Activated naive CD4-positive, alpha-beta T cell treated with anti-CD3 and anti-CD28 coated beads, Interleukin-2, amount 10 ng/mL, durations not matched to agents 7 days and 5 days (primary cell): ENCODE measurements at regions not wholly inside any gene's neighbourhood (a gene's known extent, or its start where the extent isn't known, plus 50 kb on each side); places are given as distances from the start of the nearest gene placed in this dataset.

ENCODE experiments used
- CTCF ChIA-PET: fragments of 350-600 bp; sonication (Branson Sonifier 250); formaldehyde crosslinking; loops from one replicate; lab custom pipeline; 2021; ENCODE audit warnings: antibody characterized with exemption; lab: Charles Lee
- DNase-seq: peaks from one replicate; pipeline ENCODE4 v3.0.0-alpha.2; 2020
- H3K27ac Mint-ChIP-seq: one replicate; pipeline ENCODE4 v1.8.0; 2021; ENCODE audit warnings: mild to moderate bottlenecking, moderate library complexity, mixed read lengths
- H3K27me3 Mint-ChIP-seq: one replicate; pipeline ENCODE4 v1.8.0; 2021; ENCODE audit warnings: mild to moderate bottlenecking, mixed read lengths
- H3K36me3 Mint-ChIP-seq: one replicate; pipeline ENCODE4 v1.8.0; 2021; ENCODE audit warnings: mixed read lengths
- H3K4me1 Mint-ChIP-seq: one replicate; pipeline ENCODE4 v1.8.0; 2021; ENCODE audit warnings: mixed read lengths
- H3K4me3 Mint-ChIP-seq: one replicate; pipeline ENCODE4 v1.8.0; 2021; ENCODE audit warnings: mild to moderate bottlenecking, moderate library complexity, mixed read lengths
- H3K9me3 Mint-ChIP-seq: one replicate; pipeline ENCODE4 v1.8.0; 2021; ENCODE audit warnings: mixed read lengths

DNA sequence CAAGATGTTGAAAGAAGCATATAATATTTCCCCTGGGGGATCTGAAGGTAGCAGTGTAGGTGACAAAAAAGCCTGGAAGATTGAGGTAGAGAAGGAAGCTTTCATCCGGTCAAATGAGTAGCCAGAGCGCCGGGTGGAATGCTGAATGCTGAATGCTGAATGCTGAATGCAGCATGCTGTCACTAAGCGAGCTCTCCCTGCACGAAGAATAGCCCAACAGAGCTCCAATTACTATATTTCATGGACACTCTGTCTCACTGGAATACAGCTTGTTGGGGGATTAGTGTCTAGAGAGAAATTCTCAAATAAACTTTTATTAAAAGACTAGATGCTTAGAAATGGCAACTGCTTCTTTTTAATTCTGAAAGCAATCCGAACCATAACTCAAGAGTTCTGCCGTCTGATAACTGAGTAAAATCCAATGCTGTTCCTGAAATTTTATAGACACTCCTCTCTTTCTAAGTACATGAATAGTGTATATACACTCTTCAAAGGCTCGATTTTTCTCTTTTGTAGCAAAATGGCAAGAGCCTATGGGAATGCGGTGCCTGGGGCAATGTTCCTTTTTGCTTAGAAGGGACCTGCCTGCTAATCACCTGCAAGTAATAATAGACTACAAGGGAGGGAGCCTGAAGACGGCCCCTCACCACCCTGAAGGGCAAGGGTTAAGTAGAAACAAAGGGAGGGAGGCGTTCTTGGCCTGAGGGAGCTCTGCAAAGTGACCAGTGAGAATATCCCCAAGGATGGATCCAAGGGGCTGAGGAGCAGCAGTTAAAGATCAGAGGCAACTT is 203.7 kb upstream of the ESRRG start:
- Mint-ChIP-seq H3K4me3 (no peak overlapping the region), H3K9me3 (peaks cover 9% of the 10 kb centered on the region), H3K27me3 (no peaks in the 10 kb centered on the region), H3K36me3 (no peaks in the 10 kb centered on the region), H3K27ac (no peak overlapping the region), H3K4me1 (no peaks in the 10 kb centered on the region)
- DNase-seq: no peak
- CTCF ChIA-PET: no interaction called here

DNA sequence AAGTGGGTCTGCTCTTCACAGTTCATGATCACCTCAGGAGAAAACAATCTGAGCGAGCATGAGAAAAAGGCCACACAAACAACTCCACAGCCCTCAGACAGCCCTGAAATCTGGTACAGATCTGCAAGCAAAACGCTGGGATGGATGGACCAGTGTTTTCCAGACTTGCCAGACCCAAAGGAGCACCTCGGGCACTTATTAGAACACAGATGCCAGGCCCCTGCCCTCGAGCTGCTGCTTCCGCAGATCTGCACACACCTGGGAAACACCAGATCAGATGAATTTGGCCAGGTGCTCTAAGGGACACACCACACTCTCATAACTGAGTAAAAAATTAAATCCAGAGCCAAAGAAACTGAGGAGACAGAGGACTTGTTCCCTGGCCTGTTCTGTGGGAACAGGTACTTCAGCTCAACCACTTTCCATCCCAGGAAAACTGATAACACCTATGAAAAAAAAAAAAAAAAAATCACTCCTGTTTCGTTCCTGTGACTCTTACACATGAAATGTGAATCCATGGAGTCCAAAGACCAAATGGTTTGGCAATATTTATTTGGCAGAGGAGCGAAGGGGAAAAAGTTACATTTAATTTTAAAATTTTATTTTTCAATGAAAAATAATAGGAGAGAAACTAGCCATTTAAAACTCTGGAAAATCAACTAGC is 202.9 kb upstream of the ESRRG start:
- H3K4me1 Mint-ChIP-seq: no peaks in the 10 kb centered on the region
- no peak overlapping the region for H3K4me3 Mint-ChIP-seq
- H3K27ac Mint-ChIP-seq: no peak overlapping the region
- H3K9me3 Mint-ChIP-seq: peaks cover 9% of the 10 kb centered on the region
- no peaks in the 10 kb centered on the region for H3K27me3 Mint-ChIP-seq
- H3K36me3 Mint-ChIP-seq: no peaks in the 10 kb centered on the region
- CTCF ChIA-PET: no interaction called here
- DNase-seq: no peak

- DNase-seq: no peak
- CTCF ChIA-PET: no interaction called here
- no peak overlapping the region for H3K27ac Mint-ChIP-seq
- H3K4me3 Mint-ChIP-seq: no peak overlapping the region
- H3K9me3 Mint-ChIP-seq: peaks cover 9% of the 10 kb centered on the region
- no peaks in the 10 kb centered on the region for H3K27me3 Mint-ChIP-seq
- no peaks in the 10 kb centered on the region for H3K4me1 Mint-ChIP-seq
- H3K36me3 Mint-ChIP-seq: no peaks in the 10 kb centered on the region
Measured at GRCh38 chr1:216924732-216925131, 201.5 kb upstream of the ESRRG start.

DNA sequence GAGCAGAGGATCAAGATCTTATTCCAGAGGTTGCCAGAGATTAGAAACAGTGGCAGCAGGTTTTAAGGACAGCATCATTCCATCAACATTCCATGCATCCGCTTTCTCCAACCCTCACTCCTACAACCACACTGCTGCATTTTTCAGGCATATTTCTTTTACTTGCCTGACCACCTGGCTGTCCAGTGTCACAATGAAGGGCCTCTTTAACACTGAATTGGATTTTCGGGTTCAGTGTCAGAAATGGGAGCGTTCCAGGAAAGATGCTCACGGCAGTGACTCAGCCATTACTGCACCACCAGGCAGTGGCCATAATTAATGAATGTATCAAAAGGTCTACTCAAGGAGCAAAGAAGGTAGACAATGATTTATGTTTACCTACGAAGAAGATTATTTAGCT is 200.4 kb upstream of the ESRRG start:
- H3K9me3 Mint-ChIP-seq: peaks cover 9% of the 10 kb centered on the region
- no peaks in the 10 kb centered on the region for H3K27me3 Mint-ChIP-seq
- CTCF ChIA-PET: interaction anchor here (0.6 kb wide), 1 partner anchor 112 kb away, joined by 3 read pairs; no protein-coding TSS in a partner anchor
- DNase-seq: no peak
- no peaks in the 10 kb centered on the region for H3K36me3 Mint-ChIP-seq
- H3K4me1 Mint-ChIP-seq: no peaks in the 10 kb centered on the region
- no peak overlapping the region for H3K4me3 Mint-ChIP-seq
- H3K27ac Mint-ChIP-seq: no peak overlapping the region

GRCh38 chr1:216922406-216922805 is 199.2 kb upstream of the ESRRG start:
- no peak for DNase-seq
- H3K27me3 Mint-ChIP-seq: no peaks in the 10 kb centered on the region
- H3K4me1 Mint-ChIP-seq: no peaks in the 10 kb centered on the region
- no peaks in the 10 kb centered on the region for H3K36me3 Mint-ChIP-seq
- H3K27ac Mint-ChIP-seq: no peak overlapping the region
- H3K9me3 Mint-ChIP-seq: peaks cover 9% of the 10 kb centered on the region
- CTCF ChIA-PET: no interaction called here
- H3K4me3 Mint-ChIP-seq: no peak overlapping the region

GRCh38 chr1:216921866-216922265 is 198.6 kb upstream of the ESRRG start:
- no peak for DNase-seq
- Mint-ChIP-seq H3K4me3 (no peak overlapping the region), H3K27ac (no peak overlapping the region), H3K4me1 (no peaks in the 10 kb centered on the region), H3K36me3 (no peaks in the 10 kb centered on the region), H3K27me3 (no peaks in the 10 kb centered on the region), H3K9me3 (peaks cover 6% of the 10 kb centered on the region)
- CTCF ChIA-PET: no interaction called here

DNA sequence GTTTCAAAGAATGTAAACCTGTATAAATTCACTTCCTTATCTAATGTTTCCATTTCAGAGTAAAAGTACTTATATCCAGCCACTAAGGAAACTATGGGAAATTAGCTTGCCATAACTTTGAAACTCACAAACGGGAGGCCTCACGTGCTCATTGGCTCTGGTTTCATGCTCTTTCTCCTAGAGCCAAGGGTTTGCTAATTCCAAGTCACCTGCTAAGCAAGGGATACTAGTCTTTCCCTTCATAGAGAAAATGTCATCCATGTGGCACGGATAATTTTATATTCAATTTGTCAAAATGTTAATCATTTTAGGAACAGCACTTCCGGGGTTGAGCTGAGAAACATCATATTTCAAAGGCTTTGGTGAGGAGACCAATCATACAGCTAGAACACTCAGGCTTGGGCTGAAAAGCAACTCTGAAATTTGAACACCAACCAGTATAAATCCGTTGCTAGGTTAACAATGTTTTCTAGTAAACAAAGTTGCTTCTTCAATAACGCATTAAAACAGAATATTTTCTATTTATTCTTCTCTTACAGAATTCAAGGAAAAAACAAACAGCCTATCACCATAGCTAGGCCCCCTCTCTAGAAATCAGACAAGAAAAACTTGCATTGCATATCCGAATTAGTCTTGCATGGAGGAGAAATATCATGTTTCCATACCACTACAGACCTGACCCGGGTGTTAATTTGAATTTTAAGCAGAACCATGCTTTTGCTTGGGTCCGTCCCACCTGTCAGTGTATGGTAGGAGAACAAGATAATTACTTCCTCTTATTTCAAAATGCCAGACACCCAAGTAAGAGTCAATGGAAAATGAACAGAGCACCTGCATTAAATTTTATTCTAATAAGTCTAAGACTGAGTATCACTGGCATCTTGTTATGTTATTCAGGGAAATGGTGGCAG is 196.1 kb upstream of the ESRRG start:
- no peaks in the 10 kb centered on the region for H3K36me3 Mint-ChIP-seq
- no peak overlapping the region for H3K27ac Mint-ChIP-seq
- CTCF ChIA-PET: no interaction called here
- no peak overlapping the region for H3K4me3 Mint-ChIP-seq
- no peaks in the 10 kb centered on the region for H3K27me3 Mint-ChIP-seq
- H3K9me3 Mint-ChIP-seq: peaks cover 7% of the 10 kb centered on the region
- H3K4me1 Mint-ChIP-seq: no peaks in the 10 kb centered on the region
- no peak for DNase-seq

- Mint-ChIP-seq H3K27me3 (no peaks in the 10 kb centered on the region), H3K9me3 (peaks cover 5% of the 10 kb centered on the region), H3K27ac (no peak overlapping the region), H3K4me1 (no peaks in the 10 kb centered on the region), H3K36me3 (no peaks in the 10 kb centered on the region), H3K4me3 (no peak overlapping the region)
- no peak for DNase-seq
- CTCF ChIA-PET: no interaction called here
Measured at GRCh38 chr1:216916890-216917438, 193.7 kb upstream of the ESRRG start.

- CTCF ChIA-PET: no interaction called here
- Mint-ChIP-seq H3K36me3 (no peaks in the 10 kb centered on the region), H3K9me3 (peaks cover 5% of the 10 kb centered on the region), H3K27me3 (no peaks in the 10 kb centered on the region), H3K4me1 (no peaks in the 10 kb centered on the region), H3K27ac (no peak overlapping the region), H3K4me3 (no peak overlapping the region)
- no peak for DNase-seq
Measured at GRCh38 chr1:216914974-216915373, 191.7 kb upstream of the ESRRG start.

- no peak for DNase-seq
- no peaks in the 10 kb centered on the region for H3K36me3 Mint-ChIP-seq
- CTCF ChIA-PET: no interaction called here
- H3K27me3 Mint-ChIP-seq: no peaks in the 10 kb centered on the region
- no peak overlapping the region for H3K4me3 Mint-ChIP-seq
- H3K27ac Mint-ChIP-seq: no peak overlapping the region
- H3K9me3 Mint-ChIP-seq: peaks cover 5% of the 10 kb centered on the region
- H3K4me1 Mint-ChIP-seq: no peaks in the 10 kb centered on the region
Measured at GRCh38 chr1:216913976-216914375, 190.7 kb upstream of the ESRRG start.

DNA sequence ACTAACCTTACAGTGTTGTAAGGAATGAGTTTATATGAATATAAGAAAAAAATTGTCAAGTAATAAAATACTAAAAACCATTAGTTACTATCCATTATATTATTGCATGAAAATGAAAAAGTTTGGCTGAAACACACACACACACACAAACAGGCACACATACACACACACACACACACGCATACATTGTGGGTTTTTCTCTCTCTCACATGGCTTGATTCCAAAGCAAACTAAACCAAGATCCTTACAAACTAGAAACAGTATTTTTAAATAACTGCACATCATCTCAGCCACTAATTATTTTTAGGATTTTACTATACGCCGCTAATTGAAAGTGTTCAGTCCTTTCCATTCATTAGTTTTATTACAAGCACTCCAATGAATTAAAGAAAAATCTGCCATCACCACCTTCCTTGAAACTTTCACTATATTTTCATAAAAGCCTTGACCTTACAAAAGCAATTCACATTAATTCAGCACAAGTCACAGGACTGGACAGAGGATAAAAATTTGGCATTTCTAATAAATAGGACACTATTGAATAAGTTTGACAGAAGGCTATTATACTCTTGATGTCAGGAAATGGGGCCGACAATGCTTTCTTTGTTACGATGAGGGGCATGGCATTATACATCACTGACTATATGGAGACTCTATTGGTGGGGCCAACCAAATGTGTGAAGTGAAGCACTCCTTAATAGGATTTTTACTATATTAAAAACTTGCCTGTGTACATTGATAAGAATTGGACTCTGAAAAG is 187.0 kb upstream of the ESRRG start:
- no peak overlapping the region for H3K4me3 Mint-ChIP-seq
- no peak for DNase-seq
- peaks cover under 1% of the 10 kb centered on the region for H3K9me3 Mint-ChIP-seq
- H3K27ac Mint-ChIP-seq: no peak overlapping the region
- CTCF ChIA-PET: no interaction called here
- H3K27me3 Mint-ChIP-seq: no peaks in the 10 kb centered on the region
- no peaks in the 10 kb centered on the region for H3K36me3 Mint-ChIP-seq
- H3K4me1 Mint-ChIP-seq: no peaks in the 10 kb centered on the region

- H3K4me1 Mint-ChIP-seq: no peaks in the 10 kb centered on the region
- CTCF ChIA-PET: no interaction called here
- no peak overlapping the region for H3K4me3 Mint-ChIP-seq
- H3K27me3 Mint-ChIP-seq: no peaks in the 10 kb centered on the region
- H3K36me3 Mint-ChIP-seq: no peaks in the 10 kb centered on the region
- DNase-seq: no peak
- no peak overlapping the region for H3K27ac Mint-ChIP-seq
- peaks cover 3% of the 10 kb centered on the region for H3K9me3 Mint-ChIP-seq
Measured at GRCh38 chr1:216908126-216908525, 184.9 kb upstream of the ESRRG start.

- H3K27me3 Mint-ChIP-seq: no peaks in the 10 kb centered on the region
- H3K36me3 Mint-ChIP-seq: no peaks in the 10 kb centered on the region
- no peak overlapping the region for H3K4me3 Mint-ChIP-seq
- no peak overlapping the region for H3K27ac Mint-ChIP-seq
- DNase-seq: no peak
- no peaks in the 10 kb centered on the region for H3K4me1 Mint-ChIP-seq
- peaks cover 3% of the 10 kb centered on the region for H3K9me3 Mint-ChIP-seq
- CTCF ChIA-PET: no interaction called here
Measured at GRCh38 chr1:216907100-216907499, 183.9 kb upstream of the ESRRG start.

- no peaks in the 10 kb centered on the region for H3K36me3 Mint-ChIP-seq
Measured at GRCh38 chr1:216905781-216906180, 182.6 kb upstream of the ESRRG start.

More at GRCh38 chr1:216905781-216906180, 182.6 kb upstream of the ESRRG start:
- Mint-ChIP-seq H3K27me3 (no peaks in the 10 kb centered on the region), H3K4me1 (no peaks in the 10 kb centered on the region), H3K4me3 (no peak overlapping the region), H3K27ac (no peak overlapping the region), H3K9me3 (peaks cover 3% of the 10 kb centered on the region)
- CTCF ChIA-PET: no interaction called here
- no peak for DNase-seq
